ENCODE measurements at regions not wholly inside any gene's neighbourhood (a gene's known extent, or its start where the extent isn't known, plus 50 kb on each side); places are given as distances from the start of the nearest gene placed in this dataset.

DNA sequence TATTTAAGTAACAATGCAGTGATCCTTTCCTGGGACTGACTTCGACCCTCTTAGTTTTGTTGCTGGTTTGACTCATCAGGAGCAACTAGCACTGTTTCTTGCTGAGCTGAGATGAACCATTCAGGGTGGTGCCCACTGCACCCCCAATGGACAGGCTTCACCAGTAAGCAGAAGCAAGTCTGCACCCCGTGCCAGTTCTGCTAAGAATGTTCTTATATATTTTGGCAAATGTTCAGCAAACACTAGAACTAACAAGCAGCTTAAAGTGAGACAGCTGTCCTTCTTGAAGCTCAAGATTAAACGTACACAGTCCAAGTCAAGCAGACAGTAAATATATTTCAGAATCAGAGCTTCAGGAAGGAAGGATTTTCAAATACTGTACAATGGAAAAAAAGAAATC lies 561.3 kb upstream of the CDH4 start:
- TF ChIP-seq, protein P1, sequence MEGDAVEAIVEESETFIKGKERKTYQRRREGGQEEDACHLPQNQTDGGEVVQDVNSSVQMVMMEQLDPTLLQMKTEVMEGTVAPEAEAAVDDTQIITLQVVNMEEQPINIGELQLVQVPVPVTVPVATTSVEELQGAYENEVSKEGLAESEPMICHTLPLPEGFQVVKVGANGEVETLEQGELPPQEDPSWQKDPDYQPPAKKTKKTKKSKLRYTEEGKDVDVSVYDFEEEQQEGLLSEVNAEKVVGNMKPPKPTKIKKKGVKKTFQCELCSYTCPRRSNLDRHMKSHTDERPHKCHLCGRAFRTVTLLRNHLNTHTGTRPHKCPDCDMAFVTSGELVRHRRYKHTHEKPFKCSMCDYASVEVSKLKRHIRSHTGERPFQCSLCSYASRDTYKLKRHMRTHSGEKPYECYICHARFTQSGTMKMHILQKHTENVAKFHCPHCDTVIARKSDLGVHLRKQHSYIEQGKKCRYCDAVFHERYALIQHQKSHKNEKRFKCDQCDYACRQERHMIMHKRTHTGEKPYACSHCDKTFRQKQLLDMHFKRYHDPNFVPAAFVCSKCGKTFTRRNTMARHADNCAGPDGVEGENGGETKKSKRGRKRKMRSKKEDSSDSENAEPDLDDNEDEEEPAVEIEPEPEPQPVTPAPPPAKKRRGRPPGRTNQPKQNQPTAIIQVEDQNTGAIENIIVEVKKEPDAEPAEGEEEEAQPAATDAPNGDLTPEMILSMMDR (IDR thresholded peaks at IDR 0.05): no peak
- no peak for TF ChIP-seq POLR2A (IDR thresholded peaks at IDR 0.05)

All from stomach (tissue), 4 donors.